ENCODE measurements at regions not wholly inside any gene's neighbourhood (a gene's known extent, or its start where the extent isn't known, plus 50 kb on each side); places are given as distances from the start of the nearest gene placed in this dataset.

DNA sequence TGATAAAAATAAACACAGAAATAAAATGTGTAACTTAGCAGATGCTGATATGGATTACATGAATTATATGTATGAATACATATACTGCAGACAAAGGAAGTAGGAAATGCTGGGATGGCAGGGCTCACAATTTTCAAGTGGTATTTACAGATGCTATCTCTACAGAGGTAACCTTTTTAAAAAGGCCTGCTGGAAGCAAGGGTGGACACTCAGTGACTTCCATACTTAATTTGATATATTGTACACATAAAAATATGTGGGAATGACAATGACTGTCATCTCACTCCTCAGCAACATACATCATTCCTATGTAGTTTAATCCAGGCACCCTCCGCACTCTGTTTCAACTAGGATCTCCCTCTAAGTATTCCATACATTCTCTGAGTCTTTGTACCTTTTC, 452.9 kb downstream of the DTHD1 start:
- TF ChIP-seq, protein P1, sequence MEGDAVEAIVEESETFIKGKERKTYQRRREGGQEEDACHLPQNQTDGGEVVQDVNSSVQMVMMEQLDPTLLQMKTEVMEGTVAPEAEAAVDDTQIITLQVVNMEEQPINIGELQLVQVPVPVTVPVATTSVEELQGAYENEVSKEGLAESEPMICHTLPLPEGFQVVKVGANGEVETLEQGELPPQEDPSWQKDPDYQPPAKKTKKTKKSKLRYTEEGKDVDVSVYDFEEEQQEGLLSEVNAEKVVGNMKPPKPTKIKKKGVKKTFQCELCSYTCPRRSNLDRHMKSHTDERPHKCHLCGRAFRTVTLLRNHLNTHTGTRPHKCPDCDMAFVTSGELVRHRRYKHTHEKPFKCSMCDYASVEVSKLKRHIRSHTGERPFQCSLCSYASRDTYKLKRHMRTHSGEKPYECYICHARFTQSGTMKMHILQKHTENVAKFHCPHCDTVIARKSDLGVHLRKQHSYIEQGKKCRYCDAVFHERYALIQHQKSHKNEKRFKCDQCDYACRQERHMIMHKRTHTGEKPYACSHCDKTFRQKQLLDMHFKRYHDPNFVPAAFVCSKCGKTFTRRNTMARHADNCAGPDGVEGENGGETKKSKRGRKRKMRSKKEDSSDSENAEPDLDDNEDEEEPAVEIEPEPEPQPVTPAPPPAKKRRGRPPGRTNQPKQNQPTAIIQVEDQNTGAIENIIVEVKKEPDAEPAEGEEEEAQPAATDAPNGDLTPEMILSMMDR (IDR thresholded peaks at IDR 0.05), result no peak
- no peak for TF ChIP-seq POLR2A (IDR thresholded peaks at IDR 0.05)
